WTC11 (cell line): ENCODE measurements at regions not wholly inside any gene's neighbourhood (a gene's known extent, or its start where the extent isn't known, plus 50 kb on each side); places are given as distances from the start of the nearest gene placed in this dataset.

Source experiments
- ATAC-seq: fragments of 200-7000 bp; cut with Tn5 transposase; 2 replicates; pipeline ENCODE4 v1.10.0; 2021; ENCODE audit warnings: mild to moderate bottlenecking, moderate library complexity
- CTCF ChIA-PET: fragments of 300-600 bp; sonication (Branson Sonifier 250); formaldehyde crosslinking; loops from one replicate; lab custom pipeline; 2021; ENCODE audit warnings: antibody characterized with exemption; lab: Charles Lee
- POLR2A ChIA-PET: fragments of 350-600 bp; sonication (Branson Sonifier 250); formaldehyde crosslinking; loops from one replicate; lab custom pipeline; 2021; ENCODE audit warnings: antibody characterized with exemption; lab: Charles Lee
- DNase-seq: peaks from one replicate; pipeline ENCODE4 v3.0.0; 2021; ENCODE audit warnings: low spot score
- H3K27ac Mint-ChIP-seq: 2 replicates; pipeline ENCODE4 v1.8.0; 2021; ENCODE audit warnings: mixed read lengths
- H3K27me3 Mint-ChIP-seq: 2 replicates; pipeline ENCODE4 v1.8.0; 2021; ENCODE audit warnings: low read depth, mild to moderate bottlenecking, moderate library complexity, mixed read lengths
- H3K36me3 Mint-ChIP-seq: 2 replicates; pipeline ENCODE4 v1.8.0; 2021; ENCODE audit warnings: mixed read lengths
- H3K4me1 Mint-ChIP-seq: 2 replicates; pipeline ENCODE4 v1.8.0; 2022; ENCODE audit warnings: mixed read lengths
- H3K4me3 Mint-ChIP-seq: 2 replicates; pipeline ENCODE4 v1.8.0; 2021; ENCODE audit warnings: mild to moderate bottlenecking, moderate library complexity, mixed read lengths
- H3K9me3 Mint-ChIP-seq: 2 replicates; pipeline ENCODE4 v1.8.0; 2021; ENCODE audit warnings: mixed read lengths
- AR ChIP-seq: fragments of 250-450 bp; sonication (Bioruptor Pico); IDR thresholded peaks from 2 replicates; pipeline ENCODE4 v1.9.0; 2021; ENCODE audit warnings: mild to moderate bottlenecking
- E2F4 ChIP-seq: sonication (generic); formaldehyde crosslinking; IDR thresholded peaks from 2 replicates; pipeline ENCODE4 v1.8.1; 2022; ENCODE audit warnings: low read depth, mild to moderate bottlenecking, moderate library complexity, missing genetic modification reagents, borderline replicate concordance
- ERG ChIP-seq: fragments of 250-450 bp; sonication (Bioruptor Pico); IDR thresholded peaks from 2 replicates; pipeline ENCODE4 v1.8.0; 2021; ENCODE audit warnings: mild to moderate bottlenecking
- IRF2 ChIP-seq: sonication (generic); formaldehyde crosslinking; IDR thresholded peaks from 2 replicates; pipeline ENCODE4 v1.8.0; 2022; ENCODE audit warnings: low read depth, missing genetic modification reagents, borderline replicate concordance
- JAZF1 ChIP-seq: fragments of 250-450 bp; sonication (Bioruptor Pico); IDR thresholded peaks from 2 replicates; pipeline ENCODE4 v1.9.0; 2021; ENCODE audit warnings: moderate library complexity, mild to moderate bottlenecking, inconsistent platforms
- PRRX2 ChIP-seq: fragments of 250-450 bp; sonication (Bioruptor Pico); IDR thresholded peaks from 2 replicates; pipeline ENCODE4 v1.8.0; 2021; ENCODE audit warnings: mild to moderate bottlenecking
- STAT6 ChIP-seq: sonication (generic); formaldehyde crosslinking; conservative IDR thresholded peaks from 2 replicates; pipeline ENCODE4 v1.8.1; 2023; ENCODE audit warnings: mild to moderate bottlenecking, low read depth, missing genetic modification reagents, moderate library complexity
- TEAD1 ChIP-seq: sonication (generic); formaldehyde crosslinking; IDR thresholded peaks from 2 replicates; pipeline ENCODE4 v1.8.0; 2022; ENCODE audit warnings: mild to moderate bottlenecking, missing genetic modification reagents
- TP53 ChIP-seq: sonication (generic); formaldehyde crosslinking; IDR thresholded peaks from 2 replicates; pipeline ENCODE4 v1.8.1; 2023; ENCODE audit warnings: mild to moderate bottlenecking, missing genetic modification reagents
- ZBTB43 ChIP-seq: sonication (generic); formaldehyde crosslinking; IDR thresholded peaks from 2 replicates; pipeline ENCODE4 v1.8.1; 2023; ENCODE audit warnings: mild to moderate bottlenecking, missing genetic modification reagents
- ZNF263 ChIP-seq: sonication (generic); formaldehyde crosslinking; IDR thresholded peaks from 2 replicates; pipeline ENCODE4 v1.8.1; 2022; ENCODE audit warnings: low read depth, mild to moderate bottlenecking, moderate library complexity, missing genetic modification reagents
- TF ChIP-seq, protein P1 (sequence below): sonication (generic); formaldehyde crosslinking; IDR thresholded peaks from 2 replicates; pipeline ENCODE4 v1.8.1; 2023; ENCODE audit warnings: mild to moderate bottlenecking, missing genetic modification reagents
- TF ChIP-seq, protein P2 (sequence below): sonication (generic); formaldehyde crosslinking; IDR thresholded peaks from 2 replicates; pipeline ENCODE4 v1.8.1; 2022; ENCODE audit warnings: mild to moderate bottlenecking, missing genetic modification reagents, moderate library complexity, borderline replicate concordance
- TF ChIP-seq, protein P3 (sequence below): fragments of 250-450 bp; sonication (Bioruptor Pico); IDR thresholded peaks from 2 replicates; pipeline ENCODE4 v1.9.0; 2021; ENCODE audit warnings: mild to moderate bottlenecking
- TF ChIP-seq, protein P4 (sequence below): fragments of 250-450 bp; sonication (Bioruptor Pico); conservative IDR thresholded peaks from 2 replicates; pipeline ENCODE4 v1.9.0; 2021; ENCODE audit warnings: mild to moderate bottlenecking

GRCh38 chr2:234300932-234301823 is 195.7 kb downstream of the ARL4C start:
- Mint-ChIP-seq H3K9me3 (peaks cover 4% of the 10 kb centered on the region; the same call in 1 of the 2 replicates), H3K27ac (no peak overlapping the region), H3K36me3 (no peaks in the 10 kb centered on the region), H3K27me3 (no peaks in the 10 kb centered on the region)
- no peak for DNase-seq
- TF ChIP-seq E2F4 (CRISPR knock-in tag) (no peak), TEAD1 (CRISPR knock-in tag) (no peak), ZBTB43 (no peak), STAT6 (CRISPR knock-in tag) (no peak), PRRX2 (no peak), TP53 (no peak), ERG (CRISPR knock-in tag) (no peak), AR (CRISPR knock-in tag) (no peak), ZNF263 (CRISPR knock-in tag) (no peak), IRF2 (CRISPR knock-in tag) (no peak), JAZF1 (no peak)
- TF ChIP-seq, protein P1, sequence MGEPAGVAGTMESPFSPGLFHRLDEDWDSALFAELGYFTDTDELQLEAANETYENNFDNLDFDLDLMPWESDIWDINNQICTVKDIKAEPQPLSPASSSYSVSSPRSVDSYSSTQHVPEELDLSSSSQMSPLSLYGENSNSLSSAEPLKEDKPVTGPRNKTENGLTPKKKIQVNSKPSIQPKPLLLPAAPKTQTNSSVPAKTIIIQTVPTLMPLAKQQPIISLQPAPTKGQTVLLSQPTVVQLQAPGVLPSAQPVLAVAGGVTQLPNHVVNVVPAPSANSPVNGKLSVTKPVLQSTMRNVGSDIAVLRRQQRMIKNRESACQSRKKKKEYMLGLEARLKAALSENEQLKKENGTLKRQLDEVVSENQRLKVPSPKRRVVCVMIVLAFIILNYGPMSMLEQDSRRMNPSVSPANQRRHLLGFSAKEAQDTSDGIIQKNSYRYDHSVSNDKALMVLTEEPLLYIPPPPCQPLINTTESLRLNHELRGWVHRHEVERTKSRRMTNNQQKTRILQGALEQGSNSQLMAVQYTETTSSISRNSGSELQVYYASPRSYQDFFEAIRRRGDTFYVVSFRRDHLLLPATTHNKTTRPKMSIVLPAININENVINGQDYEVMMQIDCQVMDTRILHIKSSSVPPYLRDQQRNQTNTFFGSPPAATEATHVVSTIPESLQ (CRISPR knock-in tag): no peak
- TF ChIP-seq, protein P2, sequence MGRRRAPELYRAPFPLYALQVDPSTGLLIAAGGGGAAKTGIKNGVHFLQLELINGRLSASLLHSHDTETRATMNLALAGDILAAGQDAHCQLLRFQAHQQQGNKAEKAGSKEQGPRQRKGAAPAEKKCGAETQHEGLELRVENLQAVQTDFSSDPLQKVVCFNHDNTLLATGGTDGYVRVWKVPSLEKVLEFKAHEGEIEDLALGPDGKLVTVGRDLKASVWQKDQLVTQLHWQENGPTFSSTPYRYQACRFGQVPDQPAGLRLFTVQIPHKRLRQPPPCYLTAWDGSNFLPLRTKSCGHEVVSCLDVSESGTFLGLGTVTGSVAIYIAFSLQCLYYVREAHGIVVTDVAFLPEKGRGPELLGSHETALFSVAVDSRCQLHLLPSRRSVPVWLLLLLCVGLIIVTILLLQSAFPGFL: no peak
- TF ChIP-seq, protein P3, sequence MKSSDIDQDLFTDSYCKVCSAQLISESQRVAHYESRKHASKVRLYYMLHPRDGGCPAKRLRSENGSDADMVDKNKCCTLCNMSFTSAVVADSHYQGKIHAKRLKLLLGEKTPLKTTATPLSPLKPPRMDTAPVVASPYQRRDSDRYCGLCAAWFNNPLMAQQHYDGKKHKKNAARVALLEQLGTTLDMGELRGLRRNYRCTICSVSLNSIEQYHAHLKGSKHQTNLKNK (CRISPR knock-in tag): no peak
- TF ChIP-seq, protein P4, sequence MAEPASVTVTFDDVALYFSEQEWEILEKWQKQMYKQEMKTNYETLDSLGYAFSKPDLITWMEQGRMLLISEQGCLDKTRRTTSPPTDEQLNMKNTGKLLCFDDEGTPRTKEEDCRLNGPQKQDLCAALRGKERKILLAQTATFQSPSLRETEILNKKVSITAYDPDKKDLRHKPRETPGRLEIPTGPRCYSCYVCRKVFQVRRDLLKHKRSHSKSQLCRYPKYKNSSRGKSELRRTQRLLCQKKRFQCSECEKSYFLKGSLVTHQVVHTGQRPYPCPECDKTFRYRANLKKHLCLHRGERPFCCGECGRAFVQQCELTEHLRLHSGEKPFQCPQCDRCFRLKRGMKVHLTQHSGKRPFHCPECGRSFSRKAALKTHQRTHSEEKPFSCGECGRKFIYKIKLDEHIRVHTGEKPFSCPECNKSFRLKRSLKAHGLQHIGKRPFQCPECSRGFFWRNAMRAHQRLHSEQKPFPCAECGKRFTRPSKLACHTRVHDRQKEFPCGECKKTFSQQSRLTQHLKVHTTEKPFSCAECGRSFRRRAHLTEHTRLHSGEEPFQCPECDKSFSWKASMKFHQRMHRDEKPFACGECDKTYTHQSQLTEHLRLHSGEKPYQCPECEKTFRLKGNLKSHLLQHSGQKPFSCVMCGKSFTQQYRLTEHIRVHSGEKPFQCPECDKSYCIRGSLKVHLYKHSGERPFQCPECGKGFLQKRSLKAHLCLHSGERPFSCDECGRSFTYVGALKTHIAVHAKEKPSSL (CRISPR knock-in tag): no peak
- TF ChIP-seq, all 79 proteins: peak for 0
- CTCF ChIA-PET: no interaction called here
- no peak for ATAC-seq
- POLR2A ChIA-PET: no interaction called here
- peaks cover 19% of the 10 kb centered on the region for H3K4me1 Mint-ChIP-seq
- H3K4me3 Mint-ChIP-seq: no peak overlapping the region
